ENCODE measurements at regions not wholly inside any gene's neighbourhood (a gene's known extent, or its start where the extent isn't known, plus 50 kb on each side); places are given as distances from the start of the nearest gene placed in this dataset.

DNA sequence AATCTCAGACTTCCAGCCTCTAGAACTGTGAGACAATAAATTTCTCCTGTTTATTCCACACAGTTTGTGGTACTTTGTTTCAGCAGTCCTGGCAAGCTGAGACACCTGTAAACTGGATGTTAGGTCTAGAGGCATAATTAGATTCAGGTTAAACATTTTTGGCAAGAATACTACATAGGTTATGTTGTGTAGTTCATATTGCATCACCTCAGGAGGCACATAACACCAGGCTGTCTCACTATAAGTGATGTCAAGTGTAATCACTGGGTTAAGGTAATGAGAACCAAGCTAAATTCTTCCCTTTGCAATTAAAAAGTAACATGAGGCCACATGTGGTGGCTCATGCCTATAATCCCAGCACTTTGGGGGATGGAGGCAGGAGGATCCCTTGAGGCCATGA is 214.2 kb downstream of the ZNF674 start:
- no TSS peak for BruUV-seq (replicated peaks)
- no peak overlapping the region for H3K4me3 ChIP-seq (replicated peaks in 1 of 3; ENCODE audit: insufficient read depth in 1 of 3, low read depth in 2 of 3, low read length in 3 of 3)
- ATAC-seq (no peak), FAIRE-seq (no peak), DNase-seq (ENCODE audit: low spot score) (no peak)
- no peak overlapping the region for H3K9ac ChIP-seq (ENCODE audit: insufficient read depth, low read depth, low read length)
- H3K79me2 ChIP-seq (ENCODE audit: insufficient read depth, low read length): peaks cover 5% of the 10 kb centered on the region
- no peaks in the 10 kb centered on the region for H3K9me3 ChIP-seq (ENCODE audit: low read length)
- no peaks in the 10 kb centered on the region for H4K20me1 ChIP-seq (ENCODE audit: insufficient read depth, low read length)
- in situ Hi-C loops (cut with HindIII; ENCODE audit: extremely low pct_ligation_motif_present, low pct_unique_long_range_greater_than_20kb) (no loop called here), intact Hi-C loops (cut with micrococcal nuclease; ENCODE audit: unreplicated experiment) (no loop called here)
- no peak overlapping the region for H3K4me2 ChIP-seq (ENCODE audit: low read depth, low read length)
- no peak for TF ChIP-seq NR2F2 (IDR thresholded peaks at IDR 0.05; ENCODE audit: borderline replicate concordance, low read depth)
- no peak for TF ChIP-seq POGZ (CRISPR knock-in tag; IDR thresholded peaks at IDR 0.05)
- TF ChIP-seq SP140L (CRISPR knock-in tag; IDR thresholded peaks at IDR 0.05; ENCODE audit: borderline replicate concordance): no peak
- no peak for TF ChIP-seq ZNF543 (CRISPR knock-in tag; IDR thresholded peaks at IDR 0.05)
- no peak for TF ChIP-seq KDM6A (CRISPR knock-in tag; IDR thresholded peaks at IDR 0.05; ENCODE audit: low read depth)
- no peak for TF ChIP-seq ZNF570 (CRISPR knock-in tag; IDR thresholded peaks at IDR 0.05; ENCODE audit: borderline replicate concordance)
- TF ChIP-seq PPARG (CRISPR knock-in tag; conservative IDR thresholded peaks at IDR 0.05): no peak
- TF ChIP-seq, protein P1, sequence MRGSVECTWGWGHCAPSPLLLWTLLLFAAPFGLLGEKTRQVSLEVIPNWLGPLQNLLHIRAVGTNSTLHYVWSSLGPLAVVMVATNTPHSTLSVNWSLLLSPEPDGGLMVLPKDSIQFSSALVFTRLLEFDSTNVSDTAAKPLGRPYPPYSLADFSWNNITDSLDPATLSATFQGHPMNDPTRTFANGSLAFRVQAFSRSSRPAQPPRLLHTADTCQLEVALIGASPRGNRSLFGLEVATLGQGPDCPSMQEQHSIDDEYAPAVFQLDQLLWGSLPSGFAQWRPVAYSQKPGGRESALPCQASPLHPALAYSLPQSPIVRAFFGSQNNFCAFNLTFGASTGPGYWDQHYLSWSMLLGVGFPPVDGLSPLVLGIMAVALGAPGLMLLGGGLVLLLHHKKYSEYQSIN (CRISPR knock-in tag; IDR thresholded peaks at IDR 0.05; ENCODE audit: borderline replicate concordance): no peak
- no peak for TF ChIP-seq PAF1 (CRISPR knock-in tag; IDR thresholded peaks at IDR 0.05)
- TF ChIP-seq, protein P2, sequence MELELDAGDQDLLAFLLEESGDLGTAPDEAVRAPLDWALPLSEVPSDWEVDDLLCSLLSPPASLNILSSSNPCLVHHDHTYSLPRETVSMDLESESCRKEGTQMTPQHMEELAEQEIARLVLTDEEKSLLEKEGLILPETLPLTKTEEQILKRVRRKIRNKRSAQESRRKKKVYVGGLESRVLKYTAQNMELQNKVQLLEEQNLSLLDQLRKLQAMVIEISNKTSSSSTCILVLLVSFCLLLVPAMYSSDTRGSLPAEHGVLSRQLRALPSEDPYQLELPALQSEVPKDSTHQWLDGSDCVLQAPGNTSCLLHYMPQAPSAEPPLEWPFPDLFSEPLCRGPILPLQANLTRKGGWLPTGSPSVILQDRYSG (CRISPR knock-in tag; IDR thresholded peaks at IDR 0.05): no peak
- no peak for TF ChIP-seq RFX3 (CRISPR knock-in tag; IDR thresholded peaks at IDR 0.05)
- no peak for TF ChIP-seq ZNF7 (CRISPR knock-in tag; IDR thresholded peaks at IDR 0.05)
- TF ChIP-seq AHR (CRISPR knock-in tag; IDR thresholded peaks at IDR 0.05): no peak
- no peak for TF ChIP-seq HNRNPUL1 (IDR thresholded peaks at IDR 0.05; ENCODE audit: low read depth, low read length)
- TF ChIP-seq, protein P3, sequence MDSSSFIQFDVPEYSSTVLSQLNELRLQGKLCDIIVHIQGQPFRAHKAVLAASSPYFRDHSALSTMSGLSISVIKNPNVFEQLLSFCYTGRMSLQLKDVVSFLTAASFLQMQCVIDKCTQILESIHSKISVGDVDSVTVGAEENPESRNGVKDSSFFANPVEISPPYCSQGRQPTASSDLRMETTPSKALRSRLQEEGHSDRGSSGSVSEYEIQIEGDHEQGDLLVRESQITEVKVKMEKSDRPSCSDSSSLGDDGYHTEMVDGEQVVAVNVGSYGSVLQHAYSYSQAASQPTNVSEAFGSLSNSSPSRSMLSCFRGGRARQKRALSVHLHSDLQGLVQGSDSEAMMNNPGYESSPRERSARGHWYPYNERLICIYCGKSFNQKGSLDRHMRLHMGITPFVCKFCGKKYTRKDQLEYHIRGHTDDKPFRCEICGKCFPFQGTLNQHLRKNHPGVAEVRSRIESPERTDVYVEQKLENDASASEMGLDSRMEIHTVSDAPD (CRISPR knock-in tag; IDR thresholded peaks at IDR 0.05): no peak
- TF ChIP-seq, protein P4, sequence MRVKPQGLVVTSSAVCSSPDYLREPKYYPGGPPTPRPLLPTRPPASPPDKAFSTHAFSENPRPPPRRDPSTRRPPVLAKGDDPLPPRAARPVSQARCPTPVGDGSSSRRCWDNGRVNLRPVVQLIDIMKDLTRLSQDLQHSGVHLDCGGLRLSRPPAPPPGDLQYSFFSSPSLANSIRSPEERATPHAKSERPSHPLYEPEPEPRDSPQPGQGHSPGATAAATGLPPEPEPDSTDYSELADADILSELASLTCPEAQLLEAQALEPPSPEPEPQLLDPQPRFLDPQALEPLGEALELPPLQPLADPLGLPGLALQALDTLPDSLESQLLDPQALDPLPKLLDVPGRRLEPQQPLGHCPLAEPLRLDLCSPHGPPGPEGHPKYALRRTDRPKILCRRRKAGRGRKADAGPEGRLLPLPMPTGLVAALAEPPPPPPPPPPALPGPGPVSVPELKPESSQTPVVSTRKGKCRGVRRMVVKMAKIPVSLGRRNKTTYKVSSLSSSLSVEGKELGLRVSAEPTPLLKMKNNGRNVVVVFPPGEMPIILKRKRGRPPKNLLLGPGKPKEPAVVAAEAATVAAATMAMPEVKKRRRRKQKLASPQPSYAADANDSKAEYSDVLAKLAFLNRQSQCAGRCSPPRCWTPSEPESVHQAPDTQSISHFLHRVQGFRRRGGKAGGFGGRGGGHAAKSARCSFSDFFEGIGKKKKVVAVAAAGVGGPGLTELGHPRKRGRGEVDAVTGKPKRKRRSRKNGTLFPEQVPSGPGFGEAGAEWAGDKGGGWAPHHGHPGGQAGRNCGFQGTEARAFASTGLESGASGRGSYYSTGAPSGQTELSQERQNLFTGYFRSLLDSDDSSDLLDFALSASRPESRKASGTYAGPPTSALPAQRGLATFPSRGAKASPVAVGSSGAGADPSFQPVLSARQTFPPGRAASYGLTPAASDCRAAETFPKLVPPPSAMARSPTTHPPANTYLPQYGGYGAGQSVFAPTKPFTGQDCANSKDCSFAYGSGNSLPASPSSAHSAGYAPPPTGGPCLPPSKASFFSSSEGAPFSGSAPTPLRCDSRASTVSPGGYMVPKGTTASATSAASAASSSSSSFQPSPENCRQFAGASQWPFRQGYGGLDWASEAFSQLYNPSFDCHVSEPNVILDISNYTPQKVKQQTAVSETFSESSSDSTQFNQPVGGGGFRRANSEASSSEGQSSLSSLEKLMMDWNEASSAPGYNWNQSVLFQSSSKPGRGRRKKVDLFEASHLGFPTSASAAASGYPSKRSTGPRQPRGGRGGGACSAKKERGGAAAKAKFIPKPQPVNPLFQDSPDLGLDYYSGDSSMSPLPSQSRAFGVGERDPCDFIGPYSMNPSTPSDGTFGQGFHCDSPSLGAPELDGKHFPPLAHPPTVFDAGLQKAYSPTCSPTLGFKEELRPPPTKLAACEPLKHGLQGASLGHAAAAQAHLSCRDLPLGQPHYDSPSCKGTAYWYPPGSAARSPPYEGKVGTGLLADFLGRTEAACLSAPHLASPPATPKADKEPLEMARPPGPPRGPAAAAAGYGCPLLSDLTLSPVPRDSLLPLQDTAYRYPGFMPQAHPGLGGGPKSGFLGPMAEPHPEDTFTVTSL (CRISPR knock-in tag; IDR thresholded peaks at IDR 0.05; ENCODE audit: borderline replicate concordance): no peak
- no peak for TF ChIP-seq ERF (CRISPR knock-in tag; IDR thresholded peaks at IDR 0.05)
- no peak for TF ChIP-seq JUND (CRISPR knock-in tag; IDR thresholded peaks at IDR 0.05)
- TF ChIP-seq NCOA5 (CRISPR knock-in tag; IDR thresholded peaks at IDR 0.05): no peak
- no peak for TF ChIP-seq CAMTA2 (CRISPR knock-in tag; IDR thresholded peaks at IDR 0.05; ENCODE audit: borderline replicate concordance)
- CTCF ChIA-PET (ENCODE audit: low intra/inter-chr PET ratio, low total read pairs): no interaction called here
- no peak overlapping the region for H2AFZ ChIP-seq (ENCODE audit: low read length)
- H3K4me1 ChIP-seq (ENCODE audit: insufficient read depth, low read length): peaks cover 54% of the 10 kb centered on the region
- H3K36me3 ChIP-seq (replicated peaks in 1 of 2; ENCODE audit: control insufficient read depth in 1 of 2, insufficient read depth in 2 of 2, low read length in 2 of 2): no peaks in the 10 kb centered on the region
- POLR2A ChIA-PET: no interaction called here
- H3K27me3 ChIP-seq (ENCODE audit: control insufficient read depth in 1 of 2, insufficient read depth in 2 of 2, low read length in 2 of 2): no peaks in the 10 kb centered on the region
- no peak overlapping the region for H3K27ac ChIP-seq (ENCODE audit: extremely low read length, insufficient read depth, low read length)
